PC-9 (cell line): ENCODE measurements at regions not wholly inside any gene's neighbourhood (a gene's known extent, or its start where the extent isn't known, plus 50 kb on each side); places are given as distances from the start of the nearest gene placed in this dataset.

ENCODE experiments used
- BruUV-seq: library from RNA; stranded (reverse); fragments of 400-500 nt; replicated peaks from 2 replicates; lab custom pipeline; 2021; lab: Mats Ljungman, UMichigan
- CTCF ChIA-PET: fragments of 300-600 bp; sonication (Branson Sonifier 250); formaldehyde crosslinking; loops from one replicate; lab custom pipeline; 2022; ENCODE audit warnings: antibody characterized with exemption; lab: Charles Lee
- POLR2A ChIA-PET: fragments of 300-600 bp; sonication (Branson Sonifier 250); formaldehyde crosslinking; loops from one replicate; lab custom pipeline; 2022; ENCODE audit warnings: antibody characterized with exemption; ENCODE audit not compliant: unreplicated experiment; lab: Charles Lee
- DNase-seq, 2 experiments: peaks; one replicate each; pipeline versions ENCODE4 v3.0.0 to v3.0.0-alpha.2; 2015 to 2022; ENCODE audit warnings: mixed read lengths in 1 of 2
- H2AFZ ChIP-seq: fragments of 200-600 bp; sonication (generic); 2 replicates; pipeline ENCODE4 v1.8.1; 2017; ENCODE audit warnings: antibody characterized with exemption
- H3F3A ChIP-seq: fragments of 200-600 bp; sonication (generic); 2 replicates; pipeline ENCODE4 v1.8.1; 2017; ENCODE audit warnings: antibody characterized with exemption, mild to moderate bottlenecking, low read depth; ENCODE audit not compliant: insufficient read depth
- H3K27ac ChIP-seq: fragments of 200-600 bp; sonication (generic); 2 replicates; pipeline ENCODE4 v1.6.1; 2016; ENCODE audit warnings: mixed run types
- H3K27me3 ChIP-seq: fragments of 200-600 bp; sonication (generic); 2 replicates; pipeline ENCODE4 v1.6.1; 2016; ENCODE audit warnings: low read depth, mixed run types; ENCODE audit not compliant: insufficient read depth
- H3K36me3 ChIP-seq: fragments of 200-600 bp; sonication (generic); 2 replicates; pipeline ENCODE4 v1.6.1; 2016; ENCODE audit warnings: low read depth, mixed run types
- H3K4me1 ChIP-seq: fragments of 200-600 bp; sonication (generic); replicated peaks from 2 replicates; pipeline ENCODE4 v1.6.1; 2016; ENCODE audit warnings: mixed run types; ENCODE audit not compliant: insufficient read depth
- H3K4me2 ChIP-seq: fragments of 200-600 bp; sonication (generic); 2 replicates; pipeline ENCODE4 v1.6.1; 2017; ENCODE audit warnings: mixed run types
- H3K4me3 ChIP-seq: fragments of 200-600 bp; sonication (generic); 2 replicates; pipeline ENCODE4 v1.6.1; 2016; ENCODE audit warnings: mixed run types
- H3K79me2 ChIP-seq: fragments of 200-600 bp; sonication (generic); 2 replicates; pipeline ENCODE4 v1.6.1; 2017; ENCODE audit warnings: low read depth, mixed run types
- H3K9me2 ChIP-seq: fragments of 200-600 bp; sonication (generic); 2 replicates; pipeline ENCODE4 v1.8.1; 2017; ENCODE audit warnings: mild to moderate bottlenecking; ENCODE audit not compliant: insufficient read depth
- H3K9me3 ChIP-seq: fragments of 200-600 bp; sonication (generic); 2 replicates; pipeline ENCODE4 v1.8.1; 2016; ENCODE audit warnings: low read depth; ENCODE audit not compliant: insufficient read depth
- H4K20me1 ChIP-seq: fragments of 200-600 bp; sonication (generic); 2 replicates; pipeline ENCODE4 v1.8.1; 2017; ENCODE audit not compliant: insufficient read depth
- CTCF ChIP-seq: fragments of 200-600 bp; sonication (generic); conservative IDR thresholded peaks from 2 replicates; pipeline ENCODE4 v1.6.1; 2017; ENCODE audit warnings: mixed run types, antibody characterized with exemption, mild to moderate bottlenecking, moderate library complexity
- EZH2 ChIP-seq: fragments of 200-600 bp; sonication (generic); IDR thresholded peaks from 2 replicates; pipeline ENCODE4 v1.8.0; 2017; ENCODE audit warnings: antibody characterized with exemption, low read depth
- intact Hi-C: fragments of 100-400 bp; cut with micrococcal nuclease; formaldehyde crosslinking; loops from one replicate; pipeline ENCODE4 v1.10.0; 2022; ENCODE audit not compliant: unreplicated experiment

GRCh38 chr4:60648774-60649173 is 551.4 kb upstream of the ADGRL3 start:
- Histone ChIP-seq H2AFZ (no peak overlapping the region), H3K79me2 (no peaks in the 10 kb centered on the region), H3K36me3 (no peaks in the 10 kb centered on the region), H3F3A (no peaks in the 10 kb centered on the region), H3K4me1 (no peaks in the 10 kb centered on the region), H3K9me3 (no peaks in the 10 kb centered on the region), H4K20me1 (no peaks in the 10 kb centered on the region), H3K4me2 (no peak overlapping the region), H3K27me3 (no peaks in the 10 kb centered on the region), H3K9me2 (no peaks in the 10 kb centered on the region), H3K4me3 (no peak overlapping the region), H3K27ac (no peak overlapping the region)
- ChIA-PET POLR2A (no interaction called here), CTCF (no interaction called here)
- intact Hi-C loops, result no loop called here
- peak in 1 of 2 experiments; percentile 34 for DNase-seq
- no TSS peak for BruUV-seq
- no peak for TF ChIP-seq EZH2
- TF ChIP-seq CTCF, result no peak

- CTCF ChIA-PET, result no interaction called here
- TF ChIP-seq CTCF, result no peak
- TF ChIP-seq EZH2, result no peak
- H3F3A ChIP-seq, result no peaks in the 10 kb centered on the region
- no peaks in the 10 kb centered on the region for H4K20me1 ChIP-seq
- no peak overlapping the region for H3K4me3 ChIP-seq
- DNase-seq, result no peak
- no TSS peak for BruUV-seq
- no peak overlapping the region for H3K27ac ChIP-seq
- H3K36me3 ChIP-seq, result no peaks in the 10 kb centered on the region
- H3K4me1 ChIP-seq, result no peaks in the 10 kb centered on the region
- no peaks in the 10 kb centered on the region for H3K27me3 ChIP-seq
- no peak overlapping the region for H2AFZ ChIP-seq
- intact Hi-C loops, result no loop called here
- H3K79me2 ChIP-seq, result no peaks in the 10 kb centered on the region
- no peaks in the 10 kb centered on the region for H3K9me2 ChIP-seq
- no peak overlapping the region for H3K4me2 ChIP-seq
- POLR2A ChIA-PET, result no interaction called here
- H3K9me3 ChIP-seq, result no peaks in the 10 kb centered on the region
Measured at GRCh38 chr4:60652933-60653332, 547.2 kb upstream of the ADGRL3 start.

GRCh38 chr4:60655356-60655755 is 544.8 kb upstream of the ADGRL3 start:
- no peak overlapping the region for H3K4me2 ChIP-seq
- no peaks in the 10 kb centered on the region for H3K79me2 ChIP-seq
- intact Hi-C loops, result no loop called here
- no peak overlapping the region for H3K4me3 ChIP-seq
- H2AFZ ChIP-seq, result no peak overlapping the region
- H3K9me2 ChIP-seq, result no peaks in the 10 kb centered on the region
- no TSS peak for BruUV-seq
- H3K4me1 ChIP-seq, result no peaks in the 10 kb centered on the region
- ChIA-PET POLR2A (no interaction called here), CTCF (no interaction called here)
- no peaks in the 10 kb centered on the region for H3K36me3 ChIP-seq
- no peaks in the 10 kb centered on the region for H3K9me3 ChIP-seq
- no peak overlapping the region for H3K27ac ChIP-seq
- TF ChIP-seq CTCF, result no peak
- no peak for TF ChIP-seq EZH2
- no peak for DNase-seq
- no peaks in the 10 kb centered on the region for H4K20me1 ChIP-seq
- no peaks in the 10 kb centered on the region for H3K27me3 ChIP-seq
- H3F3A ChIP-seq, result no peaks in the 10 kb centered on the region
